ES-I3 (cell line): ENCODE measurements at regions not wholly inside any gene's neighbourhood (a gene's known extent, or its start where the extent isn't known, plus 50 kb on each side); places are given as distances from the start of the nearest gene placed in this dataset.

Experiments
- H3K36me3 ChIP-seq: 2 replicates; pipeline ENCODE4 v1.6.1; 2013; ENCODE audit warnings: mild to moderate bottlenecking, low read length, control low read depth, moderate library complexity; ENCODE audit not compliant: insufficient read depth
- H3K4me1 ChIP-seq: 2 replicates; pipeline ENCODE4 v1.6.1; 2013; ENCODE audit warnings: mild to moderate bottlenecking, control low read depth, low read length; ENCODE audit not compliant: insufficient read depth
- H3K9ac ChIP-seq: 2 replicates; pipeline ENCODE4 v1.6.1; 2013; ENCODE audit warnings: low read depth, mild to moderate bottlenecking, low read length, moderate library complexity
- H3K9me3 ChIP-seq: 2 replicates; pipeline ENCODE4 v1.6.1; 2013; ENCODE audit warnings: mild to moderate bottlenecking, low read length, moderate library complexity; ENCODE audit not compliant: control insufficient read depth, insufficient read depth

DNA sequence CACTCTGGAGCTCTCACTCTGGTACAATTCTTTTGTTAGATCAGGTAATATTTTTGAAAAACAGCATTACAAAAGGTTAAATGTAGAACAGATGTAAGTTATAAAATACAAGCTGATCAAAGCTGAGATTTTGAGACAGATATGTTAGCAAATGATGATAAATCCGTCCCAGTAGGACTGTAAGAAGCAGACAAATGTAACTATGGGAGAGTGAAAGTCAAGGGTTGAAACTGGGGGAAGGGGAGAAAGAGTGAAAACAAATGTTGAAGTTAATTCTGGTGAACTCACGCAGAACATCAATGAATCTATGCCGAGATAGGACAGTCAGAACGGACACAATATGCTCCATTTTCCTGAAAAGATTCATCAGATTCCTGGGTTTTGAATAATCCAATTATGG, 298.9 kb upstream of the IRX5 start:
- no peak overlapping the region for H3K9ac ChIP-seq
- H3K9me3 ChIP-seq: no peaks in the 10 kb centered on the region
- no peaks in the 10 kb centered on the region for H3K36me3 ChIP-seq
- no peaks in the 10 kb centered on the region for H3K4me1 ChIP-seq

DNA sequence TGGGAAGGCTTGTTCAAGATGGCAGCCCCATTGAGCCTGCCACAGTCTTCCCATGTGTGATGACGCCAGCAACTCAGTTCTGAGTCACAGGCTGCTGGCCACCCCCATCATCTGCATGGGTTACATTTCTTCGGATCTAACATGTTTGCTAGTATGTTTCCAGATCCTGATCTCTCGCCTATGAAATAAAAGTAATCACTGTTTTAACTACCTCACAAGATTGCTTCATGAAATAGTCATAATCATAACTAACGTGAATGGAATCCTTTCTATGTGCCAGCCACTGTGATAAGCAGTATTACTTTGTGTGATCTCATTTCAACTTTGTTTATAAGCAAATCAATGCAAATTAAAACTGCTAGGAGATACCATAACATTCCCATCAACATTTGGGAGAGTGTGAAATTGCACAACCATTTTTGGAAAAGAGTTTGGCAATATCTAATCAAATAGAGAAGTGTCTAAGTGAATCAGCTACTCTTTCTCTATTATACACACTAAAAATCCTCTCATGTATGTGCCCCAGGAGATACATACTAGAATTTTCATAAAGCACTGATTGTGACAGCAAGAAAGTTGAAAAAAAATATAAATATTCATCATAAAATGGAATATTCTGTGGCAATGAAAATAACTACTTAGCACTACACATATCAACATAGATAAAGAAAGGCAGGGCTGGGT, 300.2 kb upstream of the IRX5 start:
- Histone ChIP-seq H3K36me3 (no peaks in the 10 kb centered on the region), H3K9ac (no peak overlapping the region), H3K4me1 (no peaks in the 10 kb centered on the region), H3K9me3 (no peaks in the 10 kb centered on the region)

DNA sequence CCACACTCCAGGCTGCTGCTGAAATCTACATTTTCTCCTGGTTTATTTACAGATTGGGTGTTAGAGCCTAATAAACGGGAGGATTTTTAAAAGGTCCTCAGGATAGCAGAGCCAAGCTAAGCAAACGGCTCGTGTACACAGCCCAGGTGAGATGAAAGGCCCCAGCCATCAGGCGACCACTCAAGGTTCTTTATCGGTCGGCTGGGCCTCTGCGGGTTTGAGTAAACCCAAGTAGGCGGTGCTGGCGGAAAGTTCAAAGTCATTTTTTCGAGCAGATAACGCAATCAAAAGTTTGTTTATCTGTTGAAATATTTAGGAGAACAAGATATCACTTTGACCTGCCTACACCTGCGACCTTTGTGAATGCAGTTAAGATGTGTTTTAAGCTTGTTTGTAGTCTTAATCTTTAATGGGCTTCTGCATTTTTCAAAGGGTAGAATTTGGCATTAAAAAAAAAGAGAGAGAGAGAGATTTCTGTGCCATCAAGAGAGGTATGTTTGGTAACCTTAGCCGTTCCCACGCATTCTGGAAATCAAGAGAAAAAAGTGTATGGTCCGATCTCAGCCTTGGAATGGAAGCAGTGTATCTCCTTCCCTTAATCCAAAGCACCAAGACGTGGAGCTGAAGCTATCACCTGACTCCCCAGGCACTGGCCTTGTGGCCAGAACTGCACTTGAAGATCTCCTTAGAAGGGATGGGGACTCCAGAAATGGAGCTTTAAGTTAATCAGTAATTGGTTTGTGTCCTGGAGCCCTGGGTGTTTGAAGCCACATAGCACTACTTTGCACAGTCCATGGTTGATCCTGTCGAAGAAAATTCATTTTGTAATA, 301.7 kb upstream of the IRX5 start:
- Histone ChIP-seq H3K9ac (no peak overlapping the region), H3K9me3 (no peaks in the 10 kb centered on the region), H3K4me1 (no peaks in the 10 kb centered on the region), H3K36me3 (no peaks in the 10 kb centered on the region)

DNA sequence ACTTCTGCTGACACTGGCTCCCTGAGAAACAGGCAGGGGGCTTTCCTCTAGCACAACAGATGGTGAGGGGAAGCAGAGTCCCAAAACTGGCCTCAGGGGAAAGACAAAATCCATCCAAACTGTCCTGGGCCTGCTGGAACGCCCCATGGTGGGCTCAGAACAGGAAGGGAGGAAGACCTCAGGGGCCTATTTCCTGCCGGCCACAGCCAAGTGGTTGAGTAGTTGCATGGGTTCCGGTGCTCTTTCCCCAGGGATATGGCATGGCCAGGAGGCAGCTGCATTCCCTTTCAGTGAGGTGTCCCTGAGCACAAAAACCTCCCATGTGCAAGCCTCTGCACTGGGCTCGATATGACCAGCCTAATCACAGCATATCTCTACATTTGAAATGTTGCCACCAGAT, 303.0 kb upstream of the IRX5 start:
- Histone ChIP-seq H3K36me3 (no peaks in the 10 kb centered on the region), H3K9me3 (no peaks in the 10 kb centered on the region), H3K4me1 (no peaks in the 10 kb centered on the region), H3K9ac (no peak overlapping the region)

DNA sequence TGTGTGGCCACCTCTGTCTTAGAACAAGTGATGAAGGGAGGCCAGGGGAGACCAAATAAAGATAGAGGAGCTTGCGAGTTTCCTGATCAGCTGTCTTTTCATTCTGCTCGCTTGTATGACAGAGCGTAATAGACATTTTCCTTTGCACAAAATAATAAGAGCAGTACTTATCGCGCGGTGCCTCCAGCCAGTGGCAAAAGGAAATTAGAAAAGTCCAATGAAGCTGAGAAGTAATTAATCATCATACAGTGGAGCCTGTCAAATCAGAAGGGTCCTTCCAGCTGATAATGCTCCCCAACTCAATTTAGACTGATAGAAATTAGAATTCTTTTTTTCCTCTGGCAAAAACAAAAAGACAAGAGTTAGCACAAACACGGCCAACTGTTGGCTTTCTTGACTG, 307.0 kb upstream of the IRX5 start:
- no peak overlapping the region for H3K9ac ChIP-seq
- no peaks in the 10 kb centered on the region for H3K4me1 ChIP-seq
- H3K36me3 ChIP-seq: no peaks in the 10 kb centered on the region
- H3K9me3 ChIP-seq: no peaks in the 10 kb centered on the region; the same call in 1 of the 2 replicates

DNA sequence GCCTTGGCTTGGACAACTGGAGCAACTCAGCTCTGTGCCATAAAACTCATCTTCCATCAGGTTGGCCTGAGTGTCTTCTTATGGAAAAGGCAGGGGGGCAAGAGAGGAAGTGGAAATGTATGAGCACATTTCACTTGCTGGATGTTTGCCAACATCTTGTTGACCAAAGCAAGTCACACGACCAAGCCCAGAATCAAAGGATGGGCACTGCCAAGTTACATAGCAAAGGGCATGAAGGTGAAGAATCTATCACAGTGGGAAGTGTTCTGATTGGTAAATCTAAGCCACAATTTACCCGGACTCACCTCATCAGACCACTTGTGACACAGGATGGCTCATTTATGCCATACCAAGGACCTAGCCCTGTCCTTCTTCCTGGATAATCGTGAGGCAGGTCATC, 310.5 kb upstream of the IRX5 start:
- Histone ChIP-seq H3K36me3 (no peaks in the 10 kb centered on the region), H3K9me3 (no peaks in the 10 kb centered on the region; the same call in 1 of the 2 replicates), H3K9ac (no peak overlapping the region), H3K4me1 (no peaks in the 10 kb centered on the region)

DNA sequence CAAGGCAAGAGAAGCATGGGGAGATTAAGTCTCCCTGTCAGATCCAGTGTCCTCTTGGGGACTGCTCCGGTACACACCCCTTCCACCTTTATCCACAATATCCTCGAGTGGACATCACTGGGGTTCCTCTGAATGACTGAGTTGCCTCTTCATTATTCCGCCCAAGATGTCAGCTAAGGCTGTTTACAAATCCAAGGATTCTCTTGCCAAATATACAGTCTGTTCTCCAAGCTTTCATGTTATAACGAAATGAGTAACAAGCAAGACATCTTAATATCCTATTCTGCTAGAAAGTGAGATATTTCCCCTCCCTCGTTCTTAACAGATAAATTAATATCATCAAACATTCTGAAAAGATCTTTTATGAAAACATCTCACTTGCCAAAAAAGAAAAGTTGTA, 314.1 kb upstream of the IRX5 start:
- Histone ChIP-seq H3K9ac (no peak overlapping the region), H3K36me3 (no peaks in the 10 kb centered on the region), H3K4me1 (no peaks in the 10 kb centered on the region), H3K9me3 (no peaks in the 10 kb centered on the region; the same call in 1 of the 2 replicates)

DNA sequence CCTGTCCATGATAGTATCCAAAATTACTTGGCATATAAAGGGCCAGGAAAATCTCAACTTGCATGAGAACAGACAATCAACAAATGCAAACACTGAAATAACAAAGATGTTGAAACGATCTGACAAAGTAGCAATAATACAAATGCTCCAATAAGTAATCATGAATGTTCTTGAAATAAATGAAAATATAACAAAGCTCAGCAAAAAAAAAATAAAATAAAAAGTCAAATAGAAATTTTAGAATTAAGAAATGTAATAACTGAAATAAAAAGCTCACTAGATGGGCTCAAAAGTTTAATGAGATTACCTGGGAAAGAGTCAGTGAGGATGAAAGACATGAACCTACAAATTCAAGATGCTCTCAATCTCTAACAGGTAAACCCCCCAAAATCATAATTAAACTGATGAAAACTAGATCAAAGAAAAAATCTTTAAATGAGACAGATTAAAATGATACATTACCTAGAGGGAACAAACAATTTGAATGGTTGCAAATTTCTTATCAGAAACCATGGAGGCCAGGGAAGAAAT, 319.0 kb upstream of the IRX3 start:
- H3K9me3 ChIP-seq: peaks cover 4% of the 10 kb centered on the region; the same call in 1 of the 2 replicates
- H3K4me1 ChIP-seq: no peaks in the 10 kb centered on the region
- no peaks in the 10 kb centered on the region for H3K36me3 ChIP-seq
- H3K9ac ChIP-seq: no peak overlapping the region

DNA sequence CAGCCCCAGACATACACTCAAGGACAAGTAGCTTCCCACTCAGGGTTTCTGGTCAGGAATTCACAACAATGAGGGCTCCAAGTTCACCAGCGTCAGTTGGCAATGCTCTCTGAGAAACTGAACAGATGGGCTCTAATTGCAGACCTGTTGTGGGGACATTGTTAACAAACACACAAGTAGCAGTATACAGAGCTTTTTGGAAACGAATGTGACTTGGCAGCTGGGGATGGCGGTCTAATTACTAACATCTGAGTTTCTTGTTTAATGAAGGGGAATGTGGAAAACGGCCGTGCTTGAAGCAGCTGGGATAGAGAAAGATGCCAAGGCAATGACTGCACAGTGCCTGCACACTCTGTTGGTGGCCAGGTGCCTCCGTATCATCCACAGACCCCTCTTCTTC, 316.1 kb upstream of the IRX3 start:
- H3K9ac ChIP-seq: no peak overlapping the region
- no peaks in the 10 kb centered on the region for H3K4me1 ChIP-seq
- H3K9me3 ChIP-seq: peaks cover 4% of the 10 kb centered on the region; the same call in 1 of the 2 replicates
- no peaks in the 10 kb centered on the region for H3K36me3 ChIP-seq

DNA sequence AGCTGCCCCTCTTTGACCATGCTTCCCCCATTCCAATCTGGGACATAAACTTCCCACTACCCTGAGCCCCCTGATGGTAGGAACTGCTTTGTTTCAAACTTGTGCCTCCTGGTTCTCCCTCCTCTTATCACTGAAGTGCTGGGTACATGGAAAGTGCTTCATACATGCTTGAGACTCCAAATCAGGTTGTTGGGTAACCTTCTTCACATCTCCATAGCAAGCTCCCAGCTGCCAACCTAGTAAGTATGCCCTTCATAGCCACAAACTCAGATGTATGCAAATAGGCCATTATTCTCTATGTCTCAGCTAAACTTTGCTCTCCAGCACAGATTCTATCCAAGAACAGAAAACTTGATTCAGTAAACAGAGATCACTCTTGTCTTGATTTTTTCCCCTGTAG, 310.6 kb upstream of the IRX3 start:
- Histone ChIP-seq H3K9me3 (no peaks in the 10 kb centered on the region), H3K36me3 (no peaks in the 10 kb centered on the region), H3K4me1 (peaks cover 8% of the 10 kb centered on the region), H3K9ac (no peak overlapping the region)

DNA sequence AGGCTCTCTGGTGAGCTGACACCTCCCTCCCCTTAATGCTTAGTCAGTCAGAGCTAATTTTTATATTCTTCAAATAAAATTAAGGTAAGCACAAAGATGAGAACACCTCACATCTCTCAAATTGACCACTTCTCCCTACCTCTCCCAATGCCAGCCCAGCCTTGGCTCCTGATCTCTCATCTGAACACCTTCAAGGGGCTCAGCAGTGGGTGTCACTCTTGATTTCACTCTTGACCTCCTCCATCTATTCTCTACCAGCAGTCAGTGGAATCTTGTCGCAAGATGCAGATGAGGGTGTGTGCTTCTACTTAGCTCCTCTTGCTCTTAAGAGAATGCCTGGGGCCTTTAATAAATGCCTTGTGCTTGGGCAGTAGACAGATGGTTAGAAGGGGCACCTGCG, 309.0 kb upstream of the IRX3 start:
- Histone ChIP-seq H3K36me3 (no peaks in the 10 kb centered on the region), H3K9me3 (no peaks in the 10 kb centered on the region), H3K4me1 (peaks cover 24% of the 10 kb centered on the region), H3K9ac (no peak overlapping the region)

DNA sequence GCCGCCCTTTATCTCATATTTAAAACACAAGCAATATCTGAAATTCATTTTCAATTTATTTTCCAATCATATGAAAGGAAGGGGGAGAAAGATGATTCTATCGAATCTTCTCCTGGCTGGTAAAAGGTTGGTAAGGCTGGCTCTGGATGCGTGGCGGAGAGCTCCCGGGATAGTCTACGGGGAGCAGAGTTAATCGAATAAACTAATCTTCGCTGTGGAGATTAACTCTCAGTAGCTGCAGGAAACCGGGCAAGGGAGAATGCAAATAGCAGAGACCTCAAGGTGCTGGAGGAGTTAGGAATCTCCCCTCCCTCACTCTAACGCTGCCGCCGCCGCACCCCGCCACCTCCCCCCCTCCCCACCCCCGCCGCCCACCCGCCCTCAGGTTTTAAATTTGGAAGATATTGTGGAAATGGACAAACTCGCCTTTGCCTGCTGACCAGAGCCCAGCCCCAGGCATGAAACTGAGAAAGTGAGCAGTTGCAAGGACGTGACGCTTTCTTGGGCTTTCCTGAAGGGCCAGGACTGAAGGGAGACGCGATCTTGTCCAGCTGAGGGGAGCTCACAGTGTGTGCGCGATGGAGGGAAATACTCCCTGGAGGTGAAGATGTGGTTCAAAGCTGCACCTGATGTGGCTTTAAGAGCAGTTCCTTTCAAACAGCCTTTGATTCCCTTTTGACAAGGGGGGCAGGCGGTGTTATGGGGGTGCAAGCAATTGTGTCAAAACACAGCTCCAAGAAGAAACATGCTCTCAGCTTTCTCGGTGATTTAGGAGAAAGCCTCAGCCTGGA, 308.2 kb upstream of the IRX3 start:
- peaks cover 25% of the 10 kb centered on the region for H3K4me1 ChIP-seq
- H3K9ac ChIP-seq: no peak overlapping the region
- no peaks in the 10 kb centered on the region for H3K9me3 ChIP-seq
- H3K36me3 ChIP-seq: no peaks in the 10 kb centered on the region

DNA sequence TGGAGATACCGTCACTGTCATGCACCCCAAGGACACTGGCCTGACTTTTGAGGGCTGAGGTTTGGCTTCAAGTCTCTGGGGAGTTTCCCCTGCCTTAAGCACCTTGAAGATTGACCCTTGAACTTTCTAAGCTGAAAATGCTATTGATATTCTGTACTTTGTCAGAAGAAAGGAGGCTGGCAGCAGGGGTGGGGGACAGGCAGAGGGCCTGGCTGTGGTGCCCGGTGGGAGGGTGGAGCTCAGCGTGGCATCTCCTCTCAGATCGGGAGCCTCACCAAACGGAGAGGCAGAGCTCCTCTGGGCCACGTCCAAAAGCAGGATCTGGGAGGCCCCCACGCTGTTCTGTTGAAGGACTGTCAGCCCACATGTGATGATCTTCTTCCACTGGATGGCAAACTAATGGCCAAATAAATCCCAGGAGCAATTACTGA, 305.2 kb upstream of the IRX3 start:
- Histone ChIP-seq H3K9me3 (no peaks in the 10 kb centered on the region), H3K9ac (no peak overlapping the region), H3K36me3 (no peaks in the 10 kb centered on the region), H3K4me1 (peaks cover 25% of the 10 kb centered on the region)

DNA sequence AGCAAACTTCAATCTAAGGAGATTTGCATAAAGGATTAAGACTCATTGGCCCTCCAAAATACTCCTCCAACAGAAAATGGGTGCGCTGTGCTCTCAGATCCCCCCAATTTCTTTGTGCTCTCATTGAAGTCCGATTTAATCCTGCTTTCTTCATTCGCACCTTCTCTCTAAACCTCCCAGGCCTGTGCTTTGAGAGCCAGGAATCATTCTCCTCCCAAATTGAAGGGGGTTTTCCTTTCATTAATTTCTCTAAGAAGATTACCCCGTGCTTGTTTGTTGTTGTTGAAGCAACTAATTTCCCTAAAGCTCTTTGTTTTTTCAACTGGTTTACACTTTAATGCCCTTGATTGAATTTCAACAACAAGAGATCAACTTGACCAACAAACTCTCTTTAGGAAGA, 304.2 kb upstream of the IRX3 start:
- Histone ChIP-seq H3K4me1 (peaks cover 25% of the 10 kb centered on the region), H3K9me3 (no peaks in the 10 kb centered on the region), H3K9ac (no peak overlapping the region), H3K36me3 (no peaks in the 10 kb centered on the region)
